NCI-H1417 treated with DMSO at 0.1 percent for 48 hours (cell line): ENCODE measurements at regions not wholly inside any gene's neighbourhood (a gene's known extent, or its start where the extent isn't known, plus 50 kb on each side); places are given as distances from the start of the nearest gene placed in this dataset.
A peak's percentile ranks its signal among the peaks of the same experiment; 100 is the strongest.

ENCODE experiments used
- DNase-seq: peaks from one replicate; lab custom pipeline; 2025; lab: John Stamatoyannopoulos, UW

GRCh38 chr9:113785334-113785733 is 90.8 kb upstream of the ZNF618 start:
- DNase-seq: no peak

- DNase-seq: no peak
Measured at GRCh38 chr9:113786071-113786470, 90.0 kb upstream of the ZNF618 start.

- DNase-seq: no peak
Measured at GRCh38 chr9:113787871-113788270, 88.2 kb upstream of the ZNF618 start.

- no peak for DNase-seq
Measured at GRCh38 chr9:113788616-113789330, 87.3 kb upstream of the ZNF618 start.

GRCh38 chr9:113790093-113790492 is 86.0 kb upstream of the ZNF618 start:
- peak; percentile 6 for DNase-seq

- no peak for DNase-seq
Measured at GRCh38 chr9:113793558-113793957, 82.6 kb upstream of the ZNF618 start.

- no peak for DNase-seq
Measured at GRCh38 chr9:113794721-113795120, 81.4 kb upstream of the ZNF618 start.

GRCh38 chr9:113795811-113796392 is 80.2 kb upstream of the ZNF618 start:
- no peak for DNase-seq

GRCh38 chr9:113796646-113797426 is 79.3 kb upstream of the ZNF618 start:
- no peak for DNase-seq

GRCh38 chr9:113798062-113799030 is 77.8 kb upstream of the ZNF618 start:
- no peak for DNase-seq

GRCh38 chr9:113800276-113800675 is 75.8 kb upstream of the ZNF618 start:
- DNase-seq: no peak

- DNase-seq: no peak
Measured at GRCh38 chr9:113803811-113804589, 72.1 kb upstream of the ZNF618 start.

GRCh38 chr9:113805486-113806132 is 70.5 kb upstream of the ZNF618 start:
- DNase-seq: no peak

- DNase-seq: peak; percentile 5
Measured at GRCh38 chr9:113807173-113808061, 68.7 kb upstream of the ZNF618 start.

- DNase-seq: no peak
Measured at GRCh38 chr9:113808391-113809358, 67.4 kb upstream of the ZNF618 start.

GRCh38 chr9:113817171-113817570 is 58.9 kb upstream of the ZNF618 start:
- no peak for DNase-seq

GRCh38 chr9:113818391-113818790 is 57.7 kb upstream of the ZNF618 start:
- no peak for DNase-seq

- no peak for DNase-seq
Measured at GRCh38 chr9:113822315-113822714, 53.8 kb upstream of the ZNF618 start.
